ENCODE measurements at regions not wholly inside any gene's neighbourhood (a gene's known extent, or its start where the extent isn't known, plus 50 kb on each side); places are given as distances from the start of the nearest gene placed in this dataset.

GRCh38 chr11:121766166-121766565, 313.4 kb upstream of the SORL1-AS1 start:
- no peak for TF ChIP-seq CTCF (conservative IDR thresholded peaks at IDR 0.05)
- TF ChIP-seq EZH2 (IDR thresholded peaks at IDR 0.05; ENCODE audit: low read depth): no peak
